ENCODE measurements at regions not wholly inside any gene's neighbourhood (a gene's known extent, or its start where the extent isn't known, plus 50 kb on each side); places are given as distances from the start of the nearest gene placed in this dataset.

DNA sequence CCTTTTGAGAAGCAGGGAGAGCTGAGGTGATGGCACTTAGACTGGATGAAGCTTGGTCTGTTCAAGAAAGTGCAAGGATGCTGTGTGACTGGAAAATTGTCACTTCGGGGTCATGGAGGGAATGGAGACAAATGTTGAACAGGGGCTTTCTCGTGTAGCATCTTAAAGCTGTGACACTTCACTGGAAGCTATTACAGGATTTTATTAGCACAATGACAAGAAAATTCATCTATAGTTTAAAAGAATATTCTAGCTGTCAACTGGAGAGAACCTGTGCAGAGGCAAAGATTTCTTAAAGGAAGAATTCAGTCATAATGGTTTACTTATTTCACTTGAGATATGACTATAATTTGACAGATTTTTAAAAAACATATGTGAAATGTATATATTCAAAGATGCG lies 963.9 kb upstream of the ZEB2 start:
- no peak for DNase-seq

DNA sequence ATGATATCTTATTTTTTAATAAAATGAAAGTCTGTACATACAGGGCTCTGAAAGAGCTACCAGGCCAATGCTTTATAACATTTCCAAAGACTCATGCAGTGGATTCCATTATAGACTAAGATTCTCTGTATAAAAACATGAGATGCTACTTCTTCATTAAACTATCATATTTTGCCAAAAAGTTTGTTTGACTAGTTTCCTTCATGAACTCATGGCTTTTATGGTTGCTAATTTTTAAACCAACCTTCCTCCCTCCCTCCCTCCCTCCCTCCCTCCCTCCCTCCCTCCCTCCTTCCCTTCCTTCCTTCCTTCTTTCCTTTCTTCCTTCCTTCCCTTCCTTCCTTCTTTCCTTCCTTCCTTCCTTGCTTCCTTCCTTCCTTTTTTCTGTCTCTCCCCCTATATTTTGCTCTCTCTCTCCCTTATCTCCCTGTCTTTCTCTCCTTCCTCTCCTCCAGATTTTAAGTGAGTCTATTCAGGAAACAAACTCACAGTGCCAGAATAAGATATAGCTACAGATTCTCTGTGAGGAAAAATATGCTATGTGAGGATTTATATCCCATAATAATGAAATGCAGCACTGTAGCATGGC lies 961.5 kb upstream of the ZEB2 start:
- no peak for DNase-seq

- no peak for DNase-seq
These were observed 944.9 kb upstream of the ZEB2 start for GRCh38 chr2:145464866-145465265.

DNA sequence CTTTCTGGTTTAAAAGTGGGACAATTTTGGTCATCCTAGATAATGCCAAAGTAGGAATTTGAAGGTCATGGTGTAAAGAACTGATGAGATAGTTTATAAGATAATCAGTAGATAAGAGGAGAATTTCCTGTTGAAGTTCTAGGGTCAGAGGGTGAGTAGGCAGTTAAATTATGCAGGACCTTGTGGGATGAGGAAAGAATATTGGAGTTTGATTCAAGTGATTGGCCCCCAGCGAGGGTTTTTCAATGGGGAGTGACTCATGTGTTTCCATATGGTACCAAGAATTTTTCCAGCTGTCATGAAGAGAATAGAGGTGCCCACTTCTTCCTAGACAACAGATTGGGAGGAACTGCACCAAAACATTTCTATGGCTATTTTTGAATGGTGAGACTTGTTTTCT lies 940.2 kb upstream of the ZEB2 start:
- no peak for DNase-seq

DNA sequence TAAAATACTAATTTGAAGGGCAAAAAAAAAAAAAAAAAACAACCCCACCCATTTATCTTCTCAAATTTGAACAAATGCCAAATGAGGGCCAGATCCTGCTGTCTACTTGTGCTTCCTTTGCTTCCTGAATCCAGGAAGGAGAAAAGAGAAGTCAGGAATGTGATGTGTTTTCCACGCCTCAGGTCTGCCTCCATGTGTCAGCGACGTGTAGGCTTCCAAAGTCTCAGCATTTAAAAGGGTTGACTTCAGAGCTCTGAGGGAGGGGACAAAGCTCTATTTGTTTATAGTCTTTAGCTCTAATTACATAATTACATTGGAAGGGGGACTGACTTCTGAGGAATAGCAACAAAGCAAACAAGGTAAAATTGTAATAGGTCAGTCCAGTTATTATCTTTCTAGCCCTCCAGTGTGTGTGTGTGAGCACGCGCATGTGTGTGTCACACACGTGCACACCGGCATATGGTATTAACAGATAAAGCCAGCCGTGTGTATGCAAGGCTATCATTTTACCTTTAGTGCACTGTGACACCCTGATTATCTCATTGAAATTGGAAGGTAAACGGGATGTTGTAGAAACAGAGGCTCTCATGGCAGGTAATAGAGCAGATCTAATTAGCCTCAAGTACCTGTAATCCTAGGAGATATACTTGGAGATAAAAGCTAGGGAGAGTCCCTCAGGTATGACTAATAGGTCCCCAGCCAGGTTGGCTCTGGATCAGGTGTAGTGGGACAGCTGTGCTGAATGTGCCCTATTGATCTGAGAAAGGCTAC lies 911.4 kb upstream of the ZEB2 start:
- DNase-seq, result peak; percentile 94

DNA sequence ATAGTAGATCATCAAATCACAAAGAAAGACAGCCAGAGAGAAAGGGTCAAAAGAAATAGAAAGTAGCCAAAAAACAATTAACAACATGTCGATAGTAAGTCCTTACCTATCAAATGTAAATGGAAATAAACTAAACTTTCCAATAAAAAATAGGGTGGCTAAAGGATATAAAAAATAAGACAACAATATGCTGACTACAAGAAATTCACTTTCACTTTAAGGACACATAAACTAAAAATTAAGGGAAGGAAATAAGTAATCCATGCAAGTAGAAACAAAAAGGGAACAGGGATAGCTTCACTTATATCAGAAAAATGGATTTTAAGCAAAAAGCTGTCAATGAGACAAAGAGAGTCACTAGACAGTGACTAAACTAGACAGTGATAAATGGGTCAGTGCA lies 903.9 kb upstream of the ZEB2 start:
- no peak for DNase-seq

DNA sequence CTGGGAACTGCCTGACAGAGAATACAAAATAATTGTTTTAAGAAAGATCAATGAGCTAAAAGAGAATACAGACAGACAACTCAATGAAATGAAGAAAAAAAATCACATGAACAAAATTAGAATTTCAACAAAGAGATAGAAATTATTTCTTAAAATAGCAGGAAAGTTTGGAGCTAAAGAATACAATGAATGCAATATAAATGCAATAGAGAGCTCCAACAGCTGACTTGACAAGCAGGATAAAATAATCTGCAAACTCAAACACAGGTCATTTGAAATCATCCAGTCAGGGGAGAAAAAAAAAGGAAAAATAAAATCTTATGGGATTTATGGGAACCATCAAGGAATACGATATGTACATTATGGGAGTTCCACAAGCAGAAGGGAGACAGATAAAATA lies 902.7 kb upstream of the ZEB2 start:
- DNase-seq, result no peak

- DNase-seq, result no peak
These were observed 901.9 kb upstream of the ZEB2 start for GRCh38 chr2:145421841-145422240.

DNA sequence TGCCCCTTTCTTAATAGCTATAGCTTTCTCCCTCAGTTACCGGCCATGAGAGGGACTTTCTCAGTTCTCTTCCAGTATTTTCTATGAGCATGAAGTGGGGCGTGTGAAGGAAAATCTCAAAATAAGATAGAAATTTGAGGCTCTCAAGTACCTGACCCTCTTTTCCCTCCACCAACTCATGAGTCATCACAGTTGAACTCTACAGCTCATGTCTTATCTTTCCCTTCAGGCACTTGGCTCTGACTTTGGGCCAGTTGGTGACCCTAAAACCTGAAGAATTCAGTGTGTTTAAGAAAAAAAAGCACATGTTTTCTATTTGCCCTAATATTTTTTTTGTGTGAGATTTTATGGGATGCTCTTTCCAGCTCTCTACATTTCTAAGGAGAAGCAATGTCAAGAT lies 896.7 kb upstream of the ZEB2 start:
- DNase-seq, result no peak

DNA sequence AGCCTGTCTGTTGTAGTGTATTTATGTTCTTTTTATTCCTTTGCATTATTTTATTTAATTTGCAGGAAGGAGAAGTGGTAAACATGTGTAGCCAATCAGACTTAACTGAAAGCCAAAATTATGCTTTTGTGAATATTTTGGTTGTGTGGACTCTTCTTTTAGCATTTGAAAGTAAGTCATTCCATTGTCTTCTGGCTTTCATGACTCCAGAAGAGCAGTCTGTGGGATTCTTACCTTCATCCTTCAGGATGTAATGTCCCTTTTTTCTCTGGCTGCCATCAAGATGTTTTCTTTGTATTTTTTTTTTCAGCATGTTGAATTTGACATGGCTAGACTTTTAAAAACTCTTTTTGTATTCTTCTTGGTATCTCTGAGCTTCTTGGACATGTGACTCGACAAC lies 895.2 kb upstream of the ZEB2 start:
- DNase-seq, result no peak

DNA sequence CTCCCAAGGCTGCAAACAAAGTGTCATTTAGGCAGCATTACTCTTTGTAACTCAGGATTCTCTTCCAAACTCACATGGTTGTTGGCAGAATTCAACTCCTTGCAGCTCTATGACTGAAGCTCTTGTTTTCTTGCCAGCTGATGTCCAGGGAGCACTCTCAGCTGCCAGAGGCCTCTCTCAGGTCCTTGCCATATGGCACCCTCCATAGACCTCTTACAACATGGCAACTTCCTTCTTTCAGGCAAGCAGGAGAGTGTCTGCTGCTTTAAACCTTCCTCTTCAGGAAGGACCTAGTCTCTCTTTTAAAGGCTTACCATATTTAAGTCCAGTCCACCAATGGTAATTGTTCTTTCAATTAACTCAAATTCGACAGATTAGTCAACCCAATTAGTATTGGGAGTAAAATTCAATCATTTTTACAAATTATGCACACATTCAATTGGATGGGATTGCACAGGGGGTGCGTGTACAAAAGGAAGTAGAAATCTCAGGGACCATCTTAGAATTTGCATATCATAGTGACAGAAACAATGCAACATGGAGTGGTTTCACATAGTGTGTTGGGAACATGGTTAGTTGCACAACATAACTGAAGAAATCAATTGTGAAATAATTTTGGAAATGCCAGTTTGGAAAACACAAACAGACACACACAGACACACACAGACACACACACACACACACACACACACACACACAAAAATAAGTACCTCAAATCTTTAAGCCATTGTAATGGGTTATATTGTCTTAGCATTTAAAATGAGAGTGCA lies 893.5 kb upstream of the ZEB2 start:
- DNase-seq, result no peak

DNA sequence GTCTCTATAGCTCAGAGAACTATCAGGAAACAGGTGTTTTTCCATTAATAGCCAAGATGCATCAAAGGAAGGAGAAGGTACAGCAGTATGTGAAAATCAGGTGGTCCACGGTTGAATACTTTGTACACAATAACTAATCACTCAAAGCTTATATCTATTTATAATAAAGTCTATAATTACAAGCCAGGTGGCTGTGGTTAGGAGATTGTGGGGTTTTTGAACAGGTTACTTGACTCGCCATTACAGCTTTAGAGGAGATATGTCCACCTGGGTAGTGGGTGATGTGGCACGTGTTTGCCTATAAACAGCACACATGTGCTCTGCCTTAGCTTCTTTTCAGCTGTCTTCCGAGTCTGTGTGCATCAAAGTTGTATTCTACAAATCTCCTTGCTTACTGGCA lies 892.2 kb upstream of the ZEB2 start:
- DNase-seq, result no peak

DNA sequence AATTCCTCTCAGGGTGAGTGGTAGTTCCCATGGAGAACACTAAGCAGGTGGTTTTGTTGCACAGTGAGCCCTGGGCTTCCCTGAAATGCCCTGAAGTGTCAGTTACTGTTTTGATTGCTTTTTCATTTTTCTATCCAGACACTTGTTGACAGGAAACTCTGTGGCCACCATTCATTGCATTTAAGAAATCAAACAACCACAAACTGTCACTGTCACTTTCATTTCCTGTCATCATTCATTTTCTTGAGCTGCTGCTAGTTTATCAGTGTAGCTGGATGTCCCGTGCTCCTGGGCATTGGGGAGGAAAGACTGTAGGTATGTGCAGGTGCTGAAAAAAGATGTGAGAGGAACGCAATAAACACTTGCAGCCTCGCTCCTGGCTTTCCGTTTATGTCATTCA lies 891.6 kb upstream of the ZEB2 start:
- DNase-seq, result no peak

GRCh38 chr2:145410086-145410485 lies 890.2 kb upstream of the ZEB2 start:
- DNase-seq, result no peak

- no peak for DNase-seq
These were observed 889.1 kb upstream of the ZEB2 start for GRCh38 chr2:145408980-145409379.

- no peak for DNase-seq
These were observed 884.8 kb upstream of the ZEB2 start for GRCh38 chr2:145404690-145405089.

GRCh38 chr2:145402706-145403277 lies 882.9 kb upstream of the ZEB2 start:
- DNase-seq, result no peak

- DNase-seq, result no peak
These were observed 879.2 kb upstream of the ZEB2 start for GRCh38 chr2:145399131-145399530.

DNA sequence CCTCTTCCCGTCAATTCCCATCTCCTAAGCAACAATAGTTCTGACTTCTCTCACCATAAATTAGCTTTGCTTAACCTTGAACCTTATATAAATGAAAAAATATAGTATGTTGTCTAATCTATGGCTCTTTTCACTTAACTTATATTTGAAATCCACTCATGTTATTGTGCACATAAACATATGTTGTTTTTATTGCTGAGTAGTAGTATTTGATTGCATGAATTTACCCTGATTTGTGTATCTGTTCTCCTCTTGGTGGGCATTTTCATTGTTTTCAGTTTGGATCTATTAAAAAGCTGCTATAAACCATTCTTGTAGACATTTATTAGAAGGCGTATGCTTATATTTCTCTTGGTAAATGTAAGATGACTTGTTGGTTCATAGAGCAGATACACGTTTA lies 874.3 kb upstream of the ZEB2 start:
- DNase-seq, result no peak

GRCh38 chr2:145386973-145387372 lies 867.1 kb upstream of the ZEB2 start:
- no peak for DNase-seq

DNA sequence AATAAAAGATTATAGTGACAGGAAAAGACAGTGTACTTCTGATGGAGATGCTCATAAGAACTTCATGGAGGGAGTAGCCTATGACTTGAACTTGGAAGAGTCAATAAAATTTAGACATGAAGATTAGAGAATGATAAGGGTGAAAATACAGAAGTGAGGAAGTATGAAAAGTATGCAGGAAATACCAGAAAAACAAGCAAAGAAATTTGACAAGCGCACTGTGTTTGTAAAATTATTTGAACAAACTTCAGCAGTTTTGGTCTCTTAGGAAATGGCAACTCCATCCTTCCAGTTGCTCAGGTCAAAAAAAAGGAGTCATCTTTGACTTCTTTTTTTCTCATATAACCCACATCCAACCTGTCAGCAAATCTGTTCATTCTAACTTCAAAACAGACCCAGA lies 864.0 kb upstream of the ZEB2 start:
- no peak for DNase-seq

- DNase-seq, result no peak
These were observed 860.6 kb upstream of the ZEB2 start for GRCh38 chr2:145380436-145381017.

DNA sequence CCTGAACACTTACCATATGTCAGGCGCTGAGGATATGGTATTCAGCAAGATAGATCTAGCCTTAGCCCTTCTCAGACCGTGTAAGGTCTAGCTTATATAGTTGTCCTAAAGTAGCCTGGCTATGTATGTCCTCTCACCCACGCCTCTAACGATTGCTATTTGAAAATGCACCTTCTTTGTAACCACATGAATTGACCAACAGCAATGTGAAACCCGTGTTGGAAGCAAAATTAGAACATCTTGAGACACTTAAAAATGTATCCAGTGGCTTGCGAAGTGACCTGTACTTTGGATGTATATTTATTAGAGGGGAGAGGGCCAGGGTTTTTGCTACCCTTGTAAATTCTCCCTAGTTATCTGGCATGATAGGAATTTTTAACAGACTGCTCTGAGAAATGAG lies 860.0 kb upstream of the ZEB2 start:
- no peak for DNase-seq

GRCh38 chr2:145374165-145374564 lies 854.2 kb upstream of the ZEB2 start:
- no peak for DNase-seq
